OCI-LY1 (cell line): ENCODE measurements at regions not wholly inside any gene's neighbourhood (a gene's known extent, or its start where the extent isn't known, plus 50 kb on each side); places are given as distances from the start of the nearest gene placed in this dataset.

Experiments
- H2AFZ ChIP-seq: fragments of 200-600 bp; sonication (generic), shearing (Covaris generic); 2 replicates; pipeline ENCODE4 v1.6.0; 2014; ENCODE audit warnings: antibody characterized with exemption, mild to moderate bottlenecking, low read length
- H3F3A ChIP-seq: fragments of 200-600 bp; sonication (generic), shearing (Covaris generic); 2 replicates; pipeline ENCODE4 v1.6.0; 2014; ENCODE audit warnings: mild to moderate bottlenecking, antibody characterized with exemption, low read length, moderate library complexity; ENCODE audit not compliant: insufficient read depth
- H3K27ac ChIP-seq: fragments of 200-600 bp; sonication (generic); 2 replicates; pipeline ENCODE4 v1.5.1; 2014; ENCODE audit warnings: low read length, mixed run types, mild to moderate bottlenecking, low read depth; ENCODE audit not compliant: poor library complexity, severe bottlenecking
- H3K27me3 ChIP-seq: fragments of 200-600 bp; sonication (generic); 2 replicates; pipeline ENCODE4 v1.6.0; 2014; ENCODE audit warnings: antibody characterized with exemption, mild to moderate bottlenecking, low read length, moderate library complexity; ENCODE audit not compliant: insufficient read depth
- H3K36me3 ChIP-seq: fragments of 200-600 bp; sonication (generic); 2 replicates; pipeline ENCODE4 v1.6.1; 2014; ENCODE audit warnings: mild to moderate bottlenecking, antibody characterized with exemption, low read length, moderate library complexity, mixed read lengths; ENCODE audit not compliant: insufficient read depth
- H3K4me1 ChIP-seq: fragments of 200-600 bp; sonication (generic); 2 replicates; pipeline ENCODE4 v1.5.1; 2014; ENCODE audit warnings: mild to moderate bottlenecking, low read length, moderate library complexity; ENCODE audit not compliant: insufficient read depth, severe bottlenecking
- H3K4me2 ChIP-seq: fragments of 200-600 bp; sonication (generic), shearing (Covaris generic); 2 replicates; pipeline ENCODE4 v1.6.1; 2014; ENCODE audit warnings: low read length
- H3K4me3 ChIP-seq: fragments of 200-600 bp; sonication (generic); 2 replicates; pipeline ENCODE4 v1.5.1; 2014; ENCODE audit warnings: low read length, low read depth, mild to moderate bottlenecking, mixed read lengths; ENCODE audit not compliant: poor library complexity, severe bottlenecking
- H3K79me2 ChIP-seq: fragments of 200-600 bp; shearing (Covaris generic); 2 replicates; pipeline ENCODE4 v1.6.1; 2016; ENCODE audit warnings: mixed run types, low read length, mixed read lengths; ENCODE audit not compliant: insufficient read depth
- H3K9ac ChIP-seq: fragments of 200-600 bp; sonication (generic), shearing (Covaris generic); 2 replicates; pipeline ENCODE4 v1.6.1; 2014; ENCODE audit warnings: mild to moderate bottlenecking, low read length, mixed read lengths
- H3K9me2 ChIP-seq: fragments of 200-600 bp; sonication (generic), shearing (Covaris generic); 2 replicates; pipeline ENCODE4 v1.6.1; 2014; ENCODE audit warnings: low read depth, mild to moderate bottlenecking, low read length, mixed read lengths
- H3K9me3 ChIP-seq: fragments of 200-600 bp; shearing (Covaris generic); 2 replicates; pipeline ENCODE4 v1.6.1; 2014; ENCODE audit warnings: low read length, mixed read lengths
- H4K20me1 ChIP-seq: fragments of 200-600 bp; sonication (generic), shearing (Covaris generic); 2 replicates; pipeline ENCODE4 v1.6.0; 2016; ENCODE audit warnings: mild to moderate bottlenecking, low read length; ENCODE audit not compliant: insufficient read depth
- CTCF ChIP-seq: fragments of 200-600 bp; sonication (generic), shearing (Covaris generic); IDR thresholded peaks from 2 replicates; pipeline ENCODE4 v1.5.1; 2017; ENCODE audit warnings: mild to moderate bottlenecking, antibody characterized with exemption, low read length, moderate library complexity, mixed read lengths
- EZH2 ChIP-seq: fragments of 200-600 bp; sonication (generic), shearing (Covaris generic); IDR thresholded peaks from 2 replicates; pipeline ENCODE4 v1.8.0; 2017; ENCODE audit warnings: borderline replicate concordance, mixed run types, mild to moderate bottlenecking, antibody characterized with exemption, low read length, moderate library complexity, mixed read lengths

- no peak overlapping the region for H3K4me2 ChIP-seq
- H3K9ac ChIP-seq = no peak overlapping the region
- no peak overlapping the region for H3K27ac ChIP-seq
Observed at GRCh38 chr9:16986556-16986955, 116.1 kb upstream of the BNC2 start.

GRCh38 chr9:16985559-16986348 lies 115.3 kb upstream of the BNC2 start:
- no peak for TF ChIP-seq EZH2
- TF ChIP-seq CTCF = no peak
- no peaks in the 10 kb centered on the region for H3K27me3 ChIP-seq
- no peak overlapping the region for H3K27ac ChIP-seq
- H3K36me3 ChIP-seq = no peaks in the 10 kb centered on the region
- no peak overlapping the region for H3K4me3 ChIP-seq
- H3K4me2 ChIP-seq = no peak overlapping the region
- H3K9me3 ChIP-seq = no peaks in the 10 kb centered on the region
- H3F3A ChIP-seq = no peaks in the 10 kb centered on the region
- H4K20me1 ChIP-seq = no peaks in the 10 kb centered on the region
- H3K9ac ChIP-seq = no peak overlapping the region
- no peaks in the 10 kb centered on the region for H3K4me1 ChIP-seq
- H2AFZ ChIP-seq = no peak overlapping the region
- H3K79me2 ChIP-seq = no peaks in the 10 kb centered on the region
- no peaks in the 10 kb centered on the region for H3K9me2 ChIP-seq

More at GRCh38 chr9:16986556-16986955, 116.1 kb upstream of the BNC2 start:
- H3K9me3 ChIP-seq = no peaks in the 10 kb centered on the region
- no peaks in the 10 kb centered on the region for H3K36me3 ChIP-seq
- H3K79me2 ChIP-seq = no peaks in the 10 kb centered on the region
- no peaks in the 10 kb centered on the region for H3K9me2 ChIP-seq
- no peak overlapping the region for H2AFZ ChIP-seq
- no peaks in the 10 kb centered on the region for H4K20me1 ChIP-seq
- no peaks in the 10 kb centered on the region for H3K27me3 ChIP-seq
- no peak overlapping the region for H3K4me3 ChIP-seq
- H3K4me1 ChIP-seq = no peaks in the 10 kb centered on the region
- TF ChIP-seq CTCF = no peak
- no peak for TF ChIP-seq EZH2
- H3F3A ChIP-seq = no peaks in the 10 kb centered on the region

GRCh38 chr9:16982780-16983310 lies 112.4 kb upstream of the BNC2 start:
- Histone ChIP-seq H2AFZ (no peak overlapping the region), H3F3A (no peaks in the 10 kb centered on the region), H3K9me2 (no peaks in the 10 kb centered on the region), H3K4me2 (no peak overlapping the region), H4K20me1 (no peaks in the 10 kb centered on the region), H3K4me1 (no peaks in the 10 kb centered on the region), H3K9ac (no peak overlapping the region), H3K4me3 (no peak overlapping the region), H3K9me3 (no peaks in the 10 kb centered on the region), H3K79me2 (no peaks in the 10 kb centered on the region), H3K27me3 (no peaks in the 10 kb centered on the region), H3K27ac (no peak overlapping the region), H3K36me3 (no peaks in the 10 kb centered on the region)
- TF ChIP-seq CTCF (no peak), EZH2 (no peak)
